HG03442 (cell line): ENCODE measurements at regions not wholly inside any gene's neighbourhood (a gene's known extent, or its start where the extent isn't known, plus 50 kb on each side); places are given as distances from the start of the nearest gene placed in this dataset.
"Not testable (repeated sequence)": the region's sequence is repeated elsewhere in the genome, so short reads cannot be mapped to it uniquely, and the experiment has no call there.

Source experiments
- ATAC-seq: cut with Tn5 transposase; IDR thresholded peaks from one replicate; pipeline ENCODE4 v1.9.1; 2021; ENCODE audit warnings: mild to moderate bottlenecking, moderate library complexity; ENCODE audit not compliant: unreplicated experiment

- no peak for ATAC-seq
Observed at GRCh38 chr3:27661797-27662196, 60.3 kb downstream of the EOMES start.

GRCh38 chr3:27659279-27660021 lies 62.7 kb downstream of the EOMES start:
- ATAC-seq = peak; percentile 86

- ATAC-seq = no peak
Observed at GRCh38 chr3:27658741-27659140, 63.4 kb downstream of the EOMES start.

GRCh38 chr3:27657871-27658270 lies 64.3 kb downstream of the EOMES start:
- no peak for ATAC-seq

DNA sequence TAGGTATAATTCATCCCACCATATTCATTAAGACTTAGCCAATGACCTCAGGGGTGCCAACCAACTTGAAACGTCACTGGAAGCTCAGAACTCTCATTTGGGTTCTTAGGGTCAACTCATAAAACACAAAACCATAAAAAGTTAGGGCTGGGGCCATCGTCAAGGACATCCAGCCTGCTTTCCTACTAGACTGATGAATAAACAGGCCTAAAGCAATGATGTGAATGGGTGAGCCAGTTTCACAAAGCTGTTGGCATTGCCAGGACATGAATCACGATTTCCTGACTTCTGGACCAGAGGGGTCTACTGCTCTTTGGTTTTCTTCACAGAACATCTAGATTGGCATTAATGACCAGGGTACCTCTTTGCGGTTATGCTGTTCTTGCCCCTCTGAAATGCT lies 64.7 kb downstream of the EOMES start:
- ATAC-seq = no peak

GRCh38 chr3:27656790-27657189 lies 65.3 kb downstream of the EOMES start:
- ATAC-seq = no peak

DNA sequence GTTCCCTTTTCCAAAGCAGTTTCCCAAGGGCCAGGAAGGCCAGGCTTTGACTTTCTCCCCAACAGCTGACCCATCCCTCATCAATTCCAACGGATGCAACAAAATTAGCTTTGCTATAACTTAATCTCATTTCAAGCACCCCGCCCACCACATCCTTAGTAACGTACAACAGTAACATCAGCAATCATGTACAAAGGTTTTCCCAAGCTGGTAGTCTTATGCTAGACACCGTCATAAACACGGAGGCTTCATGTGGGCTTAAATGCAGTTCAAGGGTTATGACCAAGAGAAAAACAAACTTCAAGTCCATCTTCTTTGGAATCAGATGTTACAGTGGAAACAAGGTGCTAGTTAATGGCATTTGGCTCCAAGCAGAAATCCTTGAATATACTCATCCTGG lies 66.6 kb downstream of the EOMES start:
- ATAC-seq = no peak

DNA sequence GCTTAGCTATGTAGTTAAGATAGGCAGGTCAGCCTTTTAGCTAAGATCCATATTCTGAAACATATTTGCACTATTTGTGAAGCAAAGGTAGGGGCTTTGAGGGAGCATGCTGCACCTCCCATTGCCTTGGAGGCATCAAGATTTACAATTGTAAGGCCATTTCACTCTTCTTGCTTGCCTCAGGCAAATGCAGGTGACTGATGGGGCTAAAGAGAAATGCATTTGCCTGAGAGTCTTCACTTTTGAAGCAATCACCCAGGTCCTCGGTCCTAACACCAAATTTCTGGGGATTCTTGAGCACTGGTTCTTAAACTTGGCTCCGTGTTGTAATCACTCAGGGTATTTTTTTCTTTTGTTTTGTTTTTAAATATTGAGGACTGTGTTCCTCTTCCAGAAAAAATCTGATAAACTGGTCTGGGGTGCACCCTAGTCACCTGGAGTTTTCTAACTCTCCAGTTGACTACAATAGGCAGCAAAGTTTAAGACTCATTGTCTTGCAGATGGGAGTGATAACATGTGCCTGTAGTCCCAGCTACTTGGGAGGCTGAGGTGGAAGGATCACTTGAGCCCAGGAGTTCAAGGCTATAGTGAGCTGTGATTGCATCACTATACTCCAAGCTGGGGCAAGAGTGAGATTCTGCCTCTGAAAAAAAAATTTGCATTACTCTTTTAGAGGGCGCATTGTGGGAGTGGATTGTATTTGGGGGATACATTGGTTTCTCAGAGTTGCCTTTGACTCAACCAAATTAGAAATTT lies 68.1 kb downstream of the EOMES start:
- ATAC-seq = no peak

DNA sequence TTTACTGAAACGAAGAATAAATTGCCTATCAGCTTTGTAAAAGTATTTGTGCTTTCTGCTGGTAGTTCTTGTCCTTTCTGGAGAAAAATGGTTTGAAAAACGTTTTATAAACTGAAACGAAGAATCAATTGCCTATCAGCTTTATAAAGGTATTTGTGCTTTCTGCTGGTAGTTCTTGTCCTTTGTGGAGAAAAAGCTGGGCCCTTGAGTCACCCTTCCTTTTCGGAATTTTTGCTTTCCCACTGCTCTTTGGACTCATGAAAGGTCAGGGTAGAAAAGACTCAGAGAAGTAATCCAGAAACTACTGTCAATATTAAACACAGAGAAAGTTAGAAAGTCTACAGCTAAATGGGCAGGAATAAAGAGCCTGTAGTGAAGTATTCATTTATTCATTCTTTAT lies 72.8 kb downstream of the EOMES start:
- no peak for ATAC-seq

GRCh38 chr3:27646896-27647295 lies 75.2 kb downstream of the EOMES start:
- ATAC-seq = no peak

DNA sequence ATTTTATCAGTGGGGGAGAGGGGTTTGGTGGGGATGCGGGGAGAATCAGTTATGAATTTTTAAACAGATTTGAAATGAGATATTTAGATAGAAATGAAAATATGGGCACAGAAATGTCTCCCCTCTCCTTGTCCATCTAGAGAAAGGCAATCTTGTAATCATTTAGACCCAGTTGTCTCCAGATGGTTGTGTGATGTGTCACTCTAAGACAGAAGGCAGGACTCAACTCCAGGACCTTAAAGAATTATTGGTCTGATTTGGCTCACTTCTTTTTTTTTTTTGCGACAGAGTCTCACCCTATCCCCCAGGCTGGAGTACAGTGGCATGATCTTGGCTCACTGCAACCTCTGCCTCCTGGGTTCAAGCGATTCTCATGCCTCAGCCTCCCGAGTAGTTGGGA lies 77.2 kb downstream of the EOMES start:
- no peak for ATAC-seq

DNA sequence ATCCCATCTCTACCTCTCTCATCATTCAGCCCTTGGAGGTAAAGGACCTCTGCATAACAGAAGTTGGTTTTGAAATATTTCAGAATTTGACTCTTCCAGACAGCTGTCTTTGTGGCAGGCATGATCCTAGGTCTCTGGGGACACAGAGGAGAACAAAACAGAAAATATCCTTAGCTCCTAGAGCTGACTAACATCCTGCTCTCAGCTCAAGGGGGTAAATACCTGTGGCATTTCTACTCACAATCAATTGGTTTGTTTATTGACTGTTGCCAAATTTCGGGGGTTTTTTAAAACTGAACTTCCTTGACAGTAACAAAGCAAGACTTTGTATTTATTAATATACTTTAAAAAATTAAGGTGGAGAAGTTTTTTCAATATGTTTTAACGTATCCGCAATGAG lies 78.8 kb downstream of the EOMES start:
- no peak for ATAC-seq

- no peak for ATAC-seq
Observed at GRCh38 chr3:27642796-27643195, 79.3 kb downstream of the EOMES start.

DNA sequence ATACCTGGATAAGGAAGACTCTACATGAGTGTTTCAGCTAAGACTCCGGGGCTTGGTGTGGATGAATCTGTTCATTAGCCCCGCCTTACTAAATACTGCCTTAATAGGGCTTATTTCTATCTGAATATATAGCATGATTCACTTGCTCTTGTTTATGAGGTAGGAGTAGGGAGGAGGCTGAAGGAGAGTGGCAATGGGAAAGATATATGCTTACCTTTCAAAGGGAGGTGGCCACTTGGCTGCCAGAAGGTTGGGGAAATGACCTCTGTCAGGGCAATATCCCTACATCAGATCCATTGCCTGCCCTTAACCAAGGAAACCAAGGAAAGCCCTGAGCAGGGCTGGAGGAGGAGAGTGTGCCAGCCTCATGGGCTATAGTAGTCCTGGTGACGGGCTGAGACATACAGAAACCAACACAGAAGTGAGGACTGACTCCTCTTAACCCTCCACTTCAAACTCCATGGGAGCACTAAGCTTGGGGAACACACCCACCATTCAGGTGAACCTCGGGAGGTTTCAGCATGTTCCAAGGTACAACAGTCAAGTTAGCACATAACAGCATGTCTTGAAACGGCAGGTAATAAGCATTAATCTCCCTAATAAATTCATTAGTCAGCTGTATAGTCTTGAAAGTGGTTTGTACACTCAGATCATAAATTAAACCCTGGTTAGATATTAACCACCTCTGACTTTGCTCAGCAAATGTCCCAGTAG lies 80.1 kb downstream of the EOMES start:
- no peak for ATAC-seq

DNA sequence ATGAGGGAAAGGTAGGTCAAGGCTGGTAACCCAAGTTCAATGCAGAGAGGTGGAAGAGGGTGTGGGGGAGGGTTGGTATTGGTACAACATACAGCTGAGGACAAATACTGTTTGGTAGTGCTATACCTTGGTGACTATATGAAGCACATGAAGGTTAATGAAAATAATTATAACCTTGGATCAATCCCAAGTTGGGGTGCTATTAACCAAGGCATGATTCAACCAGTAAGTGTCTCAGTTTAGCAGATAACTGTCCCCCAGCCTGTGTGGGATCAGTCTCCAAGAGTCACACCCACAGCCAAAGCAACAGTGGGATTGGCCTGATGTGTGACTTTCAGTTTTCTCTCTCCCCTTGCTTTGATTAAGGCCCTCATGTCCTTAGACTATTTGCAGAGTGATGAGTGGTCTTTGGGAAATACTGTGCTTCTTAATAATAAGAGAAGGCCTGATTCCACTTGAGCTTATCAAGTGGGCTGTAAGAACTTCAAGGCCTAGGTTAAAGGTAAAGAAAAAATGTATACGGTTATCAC lies 80.8 kb downstream of the EOMES start:
- no peak for ATAC-seq

- no peak for ATAC-seq
Observed at GRCh38 chr3:27639271-27639670, 82.9 kb downstream of the EOMES start.

DNA sequence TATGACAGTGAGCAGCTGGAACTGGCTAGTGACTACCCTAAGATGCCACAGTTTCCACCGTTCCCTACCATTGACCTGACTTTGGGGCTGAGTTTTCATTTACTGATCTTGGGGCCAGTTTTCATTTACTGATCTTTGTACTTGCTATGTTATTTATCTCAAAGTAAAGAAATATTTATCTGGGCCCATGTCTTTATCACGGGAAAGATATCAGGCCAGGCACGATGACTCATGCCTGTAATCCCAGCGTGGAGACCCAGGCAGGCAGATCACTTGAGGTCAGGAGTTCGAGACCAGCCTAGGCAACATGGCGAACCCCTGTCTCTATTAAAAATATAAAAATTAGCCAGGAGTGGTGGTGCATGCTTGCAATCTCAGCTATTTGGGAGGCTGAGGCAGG lies 83.5 kb downstream of the EOMES start:
- ATAC-seq = no peak

DNA sequence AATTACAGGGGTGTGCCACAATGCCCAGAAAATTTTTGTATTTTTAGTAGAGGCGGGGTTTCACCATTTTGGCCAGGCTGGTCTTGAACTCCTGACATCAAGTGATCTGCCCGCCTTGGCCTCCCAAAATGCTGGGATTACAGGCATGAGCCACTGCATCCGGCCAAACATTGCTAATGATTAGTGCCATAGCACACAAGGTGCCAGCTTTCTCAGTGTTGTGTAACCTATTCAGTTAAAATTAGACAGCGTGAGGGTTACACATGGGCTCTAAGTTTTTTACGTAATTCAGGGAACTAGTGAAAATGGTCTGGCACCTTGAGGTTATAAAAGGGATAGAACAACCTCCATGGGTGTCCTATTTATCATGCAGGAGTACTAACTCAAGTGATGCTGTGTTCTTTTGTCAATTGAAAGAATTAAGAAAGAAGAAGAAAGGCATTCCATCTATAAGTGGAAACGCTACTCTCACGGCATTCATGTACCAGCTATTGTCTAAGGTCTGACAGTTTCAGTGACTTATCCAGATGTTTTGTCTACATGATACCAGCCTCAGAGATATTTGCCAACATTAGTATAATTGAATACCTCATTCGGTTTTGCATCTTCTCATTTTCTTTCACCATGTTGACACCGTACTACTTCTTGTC lies 84.7 kb downstream of the EOMES start:
- ATAC-seq = no peak

DNA sequence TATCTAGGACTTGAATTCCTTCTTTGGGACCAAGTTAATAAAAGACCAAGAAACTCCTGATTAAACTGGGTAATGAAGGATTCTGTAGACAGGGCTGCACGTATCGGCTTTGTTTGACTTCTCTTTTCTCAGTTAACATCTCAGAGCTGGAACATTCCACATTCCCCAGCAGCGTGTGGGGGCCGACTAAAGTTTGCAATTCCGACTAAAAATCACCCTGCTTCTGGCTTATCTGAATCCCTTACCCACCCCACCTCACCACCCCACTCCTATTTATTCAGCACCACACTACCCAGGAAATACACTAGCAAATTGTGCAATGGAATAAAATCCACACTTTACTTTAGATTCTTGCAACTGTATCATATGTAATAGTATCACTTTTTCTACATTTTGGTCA lies 87.1 kb downstream of the EOMES start:
- not testable (repeated sequence) for ATAC-seq

DNA sequence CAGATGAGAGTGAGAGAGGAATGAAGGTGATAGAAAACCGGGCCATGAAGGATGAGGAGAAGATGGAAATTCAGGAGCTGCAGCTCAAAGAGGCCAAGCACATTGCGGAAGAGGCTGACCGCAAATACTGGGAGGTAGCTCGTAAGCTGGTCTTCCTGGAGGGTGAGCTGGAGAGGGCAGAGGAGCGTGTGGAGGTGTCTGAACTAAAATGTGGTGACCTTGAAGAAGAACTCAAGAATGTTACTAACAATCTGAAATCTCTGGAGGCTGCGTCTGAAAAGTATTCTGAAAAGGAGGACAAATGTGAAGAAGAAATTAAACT lies 88.9 kb downstream of the EOMES start:
- peak; percentile 17 for ATAC-seq
